WTC11 (cell line): ENCODE measurements at regions not wholly inside any gene's neighbourhood (a gene's known extent, or its start where the extent isn't known, plus 50 kb on each side); places are given as distances from the start of the nearest gene placed in this dataset.
A peak's percentile ranks its signal among the peaks of the same experiment; 100 is the strongest.

Experiments used
- ATAC-seq: fragments of 200-7000 bp; cut with Tn5 transposase; 2 replicates; pipeline ENCODE4 v1.10.0; 2021; ENCODE audit warnings: mild to moderate bottlenecking, moderate library complexity
- CTCF ChIA-PET: fragments of 300-600 bp; sonication (Branson Sonifier 250); formaldehyde crosslinking; loops from one replicate; lab custom pipeline; 2021; ENCODE audit warnings: antibody characterized with exemption; lab: Charles Lee
- POLR2A ChIA-PET: fragments of 350-600 bp; sonication (Branson Sonifier 250); formaldehyde crosslinking; loops from one replicate; lab custom pipeline; 2021; ENCODE audit warnings: antibody characterized with exemption; lab: Charles Lee
- DNase-seq: peaks from one replicate; pipeline ENCODE4 v3.0.0; 2021; ENCODE audit warnings: low spot score
- H3K27ac Mint-ChIP-seq: 2 replicates; pipeline ENCODE4 v1.8.0; 2021; ENCODE audit warnings: mixed read lengths
- H3K27me3 Mint-ChIP-seq: 2 replicates; pipeline ENCODE4 v1.8.0; 2021; ENCODE audit warnings: low read depth, mild to moderate bottlenecking, moderate library complexity, mixed read lengths
- H3K36me3 Mint-ChIP-seq: 2 replicates; pipeline ENCODE4 v1.8.0; 2021; ENCODE audit warnings: mixed read lengths
- H3K4me1 Mint-ChIP-seq: 2 replicates; pipeline ENCODE4 v1.8.0; 2022; ENCODE audit warnings: mixed read lengths
- H3K4me3 Mint-ChIP-seq: 2 replicates; pipeline ENCODE4 v1.8.0; 2021; ENCODE audit warnings: mild to moderate bottlenecking, moderate library complexity, mixed read lengths
- H3K9me3 Mint-ChIP-seq: 2 replicates; pipeline ENCODE4 v1.8.0; 2021; ENCODE audit warnings: mixed read lengths
- ATF1 ChIP-seq: sonication (generic); formaldehyde crosslinking; IDR thresholded peaks from 2 replicates; pipeline ENCODE4 v1.8.1; 2023; ENCODE audit warnings: mild to moderate bottlenecking, moderate library complexity, missing genetic modification reagents
- CREB1 ChIP-seq: sonication (generic); formaldehyde crosslinking; IDR thresholded peaks from 2 replicates; pipeline ENCODE4 v1.8.0; 2023; ENCODE audit warnings: mild to moderate bottlenecking, missing genetic modification reagents
- FOXP1 ChIP-seq: sonication (generic); formaldehyde crosslinking; IDR thresholded peaks from 2 replicates; pipeline ENCODE4 v1.8.0; 2022; ENCODE audit warnings: missing genetic modification reagents, mild to moderate bottlenecking, moderate library complexity, borderline replicate concordance
- GRHL2 ChIP-seq: fragments of 250-450 bp; sonication (Bioruptor Pico); IDR thresholded peaks from 2 replicates; pipeline ENCODE4 v1.8.0; 2022; ENCODE audit warnings: mild to moderate bottlenecking, moderate library complexity; ENCODE audit not compliant: insufficient replicate concordance, severe bottlenecking
- GTF2I ChIP-seq: fragments of 250-450 bp; sonication (Bioruptor Pico); conservative IDR thresholded peaks from 2 replicates; pipeline ENCODE4 v1.4.0; 2021; ENCODE audit warnings: mild to moderate bottlenecking
- JAZF1 ChIP-seq: fragments of 250-450 bp; sonication (Bioruptor Pico); IDR thresholded peaks from 2 replicates; pipeline ENCODE4 v1.9.0; 2021; ENCODE audit warnings: moderate library complexity, mild to moderate bottlenecking, inconsistent platforms
- NFE2L1 ChIP-seq: sonication (generic); formaldehyde crosslinking; IDR thresholded peaks from 2 replicates; pipeline ENCODE4 v1.8.1; 2023; ENCODE audit warnings: missing genetic modification reagents
- NFYB ChIP-seq: sonication (generic); formaldehyde crosslinking; conservative IDR thresholded peaks from 2 replicates; pipeline ENCODE4 v1.8.0; 2022; ENCODE audit warnings: low read depth, missing genetic modification reagents
- NR1H2 ChIP-seq: sonication (generic); formaldehyde crosslinking; IDR thresholded peaks from 2 replicates; pipeline ENCODE4 v1.9.0; 2021; ENCODE audit warnings: mild to moderate bottlenecking, moderate library complexity, missing genetic modification reagents
- OVOL2 ChIP-seq: fragments of 250-450 bp; sonication (Bioruptor Pico); IDR thresholded peaks from 2 replicates; pipeline ENCODE4 v1.9.0; 2021; ENCODE audit warnings: mild to moderate bottlenecking, borderline replicate concordance
- RELA ChIP-seq: sonication (generic); formaldehyde crosslinking; IDR thresholded peaks from 2 replicates; pipeline ENCODE4 v1.8.1; 2022; ENCODE audit warnings: missing genetic modification reagents, mild to moderate bottlenecking, borderline replicate concordance
- RORB ChIP-seq: fragments of 250-450 bp; sonication (Bioruptor Pico); IDR thresholded peaks from 2 replicates; pipeline ENCODE4 v1.9.0; 2021; ENCODE audit warnings: mild to moderate bottlenecking
- ZNF416 ChIP-seq: fragments of 250-450 bp; sonication (Bioruptor Pico); IDR thresholded peaks from 2 replicates; pipeline ENCODE4 v1.9.0; 2021; ENCODE audit warnings: mild to moderate bottlenecking, inconsistent platforms
- TF ChIP-seq, protein P1 (sequence below): fragments of 250-450 bp; sonication (Bioruptor Pico); IDR thresholded peaks from 2 replicates; pipeline ENCODE4 v1.9.0; 2021; ENCODE audit warnings: mild to moderate bottlenecking, borderline replicate concordance
- TF ChIP-seq, protein P2 (sequence below): sonication (generic); formaldehyde crosslinking; IDR thresholded peaks from 2 replicates; pipeline ENCODE4 v1.8.0; 2023; ENCODE audit warnings: mild to moderate bottlenecking, missing genetic modification reagents
- TF ChIP-seq, protein P3 (sequence below): sonication (generic); formaldehyde crosslinking; IDR thresholded peaks from 2 replicates; pipeline ENCODE4 v1.8.1; 2022; ENCODE audit warnings: low read depth, missing genetic modification reagents, borderline replicate concordance
- TF ChIP-seq, protein P4 (sequence below): sonication (generic); formaldehyde crosslinking; IDR thresholded peaks from 2 replicates; pipeline ENCODE4 v1.8.0; 2023; ENCODE audit warnings: missing genetic modification reagents
- TF ChIP-seq, protein P5 (sequence below): sonication (generic); formaldehyde crosslinking; conservative IDR thresholded peaks from 2 replicates; pipeline ENCODE4 v1.8.1; 2023; ENCODE audit warnings: mild to moderate bottlenecking, low read depth, missing genetic modification reagents, moderate library complexity
- TF ChIP-seq, protein P6 (sequence below): sonication (generic); formaldehyde crosslinking; IDR thresholded peaks from 2 replicates; pipeline ENCODE4 v1.8.0; 2023; ENCODE audit warnings: missing genetic modification reagents, mild to moderate bottlenecking, borderline replicate concordance

DNA sequence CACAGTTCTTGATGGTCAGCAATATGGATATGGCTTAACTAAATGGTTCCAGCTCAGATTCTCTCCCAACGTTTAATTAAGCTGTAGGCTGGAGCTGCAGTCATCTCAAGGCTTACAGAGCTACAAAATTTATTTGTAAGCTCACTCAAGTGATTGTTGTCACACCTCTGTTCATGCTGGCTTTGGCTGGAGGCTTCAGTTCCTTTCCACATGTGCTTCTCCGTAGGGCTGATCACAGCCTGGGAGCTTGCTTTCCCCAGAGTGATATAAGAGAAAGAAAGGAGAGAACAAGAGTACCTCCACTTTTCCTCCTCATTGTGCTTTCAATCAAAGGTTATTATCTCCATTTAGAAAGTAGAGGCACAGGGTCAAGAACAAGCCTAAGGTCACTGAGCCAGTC is 182.7 kb upstream of the KCNN2 start:
- no peak overlapping the region for H3K4me3 Mint-ChIP-seq
- no peak overlapping the region for H3K27ac Mint-ChIP-seq
- ChIA-PET CTCF (no interaction called here), POLR2A (no interaction called here)
- TF ChIP-seq ATF1 (CRISPR knock-in tag) = no peak
- TF ChIP-seq, protein P1, sequence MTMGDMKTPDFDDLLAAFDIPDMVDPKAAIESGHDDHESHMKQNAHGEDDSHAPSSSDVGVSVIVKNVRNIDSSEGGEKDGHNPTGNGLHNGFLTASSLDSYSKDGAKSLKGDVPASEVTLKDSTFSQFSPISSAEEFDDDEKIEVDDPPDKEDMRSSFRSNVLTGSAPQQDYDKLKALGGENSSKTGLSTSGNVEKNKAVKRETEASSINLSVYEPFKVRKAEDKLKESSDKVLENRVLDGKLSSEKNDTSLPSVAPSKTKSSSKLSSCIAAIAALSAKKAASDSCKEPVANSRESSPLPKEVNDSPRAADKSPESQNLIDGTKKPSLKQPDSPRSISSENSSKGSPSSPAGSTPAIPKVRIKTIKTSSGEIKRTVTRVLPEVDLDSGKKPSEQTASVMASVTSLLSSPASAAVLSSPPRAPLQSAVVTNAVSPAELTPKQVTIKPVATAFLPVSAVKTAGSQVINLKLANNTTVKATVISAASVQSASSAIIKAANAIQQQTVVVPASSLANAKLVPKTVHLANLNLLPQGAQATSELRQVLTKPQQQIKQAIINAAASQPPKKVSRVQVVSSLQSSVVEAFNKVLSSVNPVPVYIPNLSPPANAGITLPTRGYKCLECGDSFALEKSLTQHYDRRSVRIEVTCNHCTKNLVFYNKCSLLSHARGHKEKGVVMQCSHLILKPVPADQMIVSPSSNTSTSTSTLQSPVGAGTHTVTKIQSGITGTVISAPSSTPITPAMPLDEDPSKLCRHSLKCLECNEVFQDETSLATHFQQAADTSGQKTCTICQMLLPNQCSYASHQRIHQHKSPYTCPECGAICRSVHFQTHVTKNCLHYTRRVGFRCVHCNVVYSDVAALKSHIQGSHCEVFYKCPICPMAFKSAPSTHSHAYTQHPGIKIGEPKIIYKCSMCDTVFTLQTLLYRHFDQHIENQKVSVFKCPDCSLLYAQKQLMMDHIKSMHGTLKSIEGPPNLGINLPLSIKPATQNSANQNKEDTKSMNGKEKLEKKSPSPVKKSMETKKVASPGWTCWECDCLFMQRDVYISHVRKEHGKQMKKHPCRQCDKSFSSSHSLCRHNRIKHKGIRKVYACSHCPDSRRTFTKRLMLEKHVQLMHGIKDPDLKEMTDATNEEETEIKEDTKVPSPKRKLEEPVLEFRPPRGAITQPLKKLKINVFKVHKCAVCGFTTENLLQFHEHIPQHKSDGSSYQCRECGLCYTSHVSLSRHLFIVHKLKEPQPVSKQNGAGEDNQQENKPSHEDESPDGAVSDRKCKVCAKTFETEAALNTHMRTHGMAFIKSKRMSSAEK (CRISPR knock-in tag) = no peak
- no peak for TF ChIP-seq JAZF1 (CRISPR knock-in tag)
- no peak for TF ChIP-seq GRHL2
- TF ChIP-seq, protein P2, sequence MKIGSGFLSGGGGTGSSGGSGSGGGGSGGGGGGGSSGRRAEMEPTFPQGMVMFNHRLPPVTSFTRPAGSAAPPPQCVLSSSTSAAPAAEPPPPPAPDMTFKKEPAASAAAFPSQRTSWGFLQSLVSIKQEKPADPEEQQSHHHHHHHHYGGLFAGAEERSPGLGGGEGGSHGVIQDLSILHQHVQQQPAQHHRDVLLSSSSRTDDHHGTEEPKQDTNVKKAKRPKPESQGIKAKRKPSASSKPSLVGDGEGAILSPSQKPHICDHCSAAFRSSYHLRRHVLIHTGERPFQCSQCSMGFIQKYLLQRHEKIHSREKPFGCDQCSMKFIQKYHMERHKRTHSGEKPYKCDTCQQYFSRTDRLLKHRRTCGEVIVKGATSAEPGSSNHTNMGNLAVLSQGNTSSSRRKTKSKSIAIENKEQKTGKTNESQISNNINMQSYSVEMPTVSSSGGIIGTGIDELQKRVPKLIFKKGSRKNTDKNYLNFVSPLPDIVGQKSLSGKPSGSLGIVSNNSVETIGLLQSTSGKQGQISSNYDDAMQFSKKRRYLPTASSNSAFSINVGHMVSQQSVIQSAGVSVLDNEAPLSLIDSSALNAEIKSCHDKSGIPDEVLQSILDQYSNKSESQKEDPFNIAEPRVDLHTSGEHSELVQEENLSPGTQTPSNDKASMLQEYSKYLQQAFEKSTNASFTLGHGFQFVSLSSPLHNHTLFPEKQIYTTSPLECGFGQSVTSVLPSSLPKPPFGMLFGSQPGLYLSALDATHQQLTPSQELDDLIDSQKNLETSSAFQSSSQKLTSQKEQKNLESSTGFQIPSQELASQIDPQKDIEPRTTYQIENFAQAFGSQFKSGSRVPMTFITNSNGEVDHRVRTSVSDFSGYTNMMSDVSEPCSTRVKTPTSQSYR = no peak
- TF ChIP-seq CREB1 (CRISPR knock-in tag) = no peak
- no peak for TF ChIP-seq OVOL2 (CRISPR knock-in tag)
- TF ChIP-seq RELA = no peak
- TF ChIP-seq, protein P3, sequence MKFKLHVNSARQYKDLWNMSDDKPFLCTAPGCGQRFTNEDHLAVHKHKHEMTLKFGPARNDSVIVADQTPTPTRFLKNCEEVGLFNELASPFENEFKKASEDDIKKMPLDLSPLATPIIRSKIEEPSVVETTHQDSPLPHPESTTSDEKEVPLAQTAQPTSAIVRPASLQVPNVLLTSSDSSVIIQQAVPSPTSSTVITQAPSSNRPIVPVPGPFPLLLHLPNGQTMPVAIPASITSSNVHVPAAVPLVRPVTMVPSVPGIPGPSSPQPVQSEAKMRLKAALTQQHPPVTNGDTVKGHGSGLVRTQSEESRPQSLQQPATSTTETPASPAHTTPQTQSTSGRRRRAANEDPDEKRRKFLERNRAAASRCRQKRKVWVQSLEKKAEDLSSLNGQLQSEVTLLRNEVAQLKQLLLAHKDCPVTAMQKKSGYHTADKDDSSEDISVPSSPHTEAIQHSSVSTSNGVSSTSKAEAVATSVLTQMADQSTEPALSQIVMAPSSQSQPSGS (CRISPR knock-in tag) = no peak
- TF ChIP-seq GTF2I = no peak
- no peak for TF ChIP-seq RORB (CRISPR knock-in tag)
- TF ChIP-seq, protein P4, sequence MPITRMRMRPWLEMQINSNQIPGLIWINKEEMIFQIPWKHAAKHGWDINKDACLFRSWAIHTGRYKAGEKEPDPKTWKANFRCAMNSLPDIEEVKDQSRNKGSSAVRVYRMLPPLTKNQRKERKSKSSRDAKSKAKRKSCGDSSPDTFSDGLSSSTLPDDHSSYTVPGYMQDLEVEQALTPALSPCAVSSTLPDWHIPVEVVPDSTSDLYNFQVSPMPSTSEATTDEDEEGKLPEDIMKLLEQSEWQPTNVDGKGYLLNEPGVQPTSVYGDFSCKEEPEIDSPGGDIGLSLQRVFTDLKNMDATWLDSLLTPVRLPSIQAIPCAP (CRISPR knock-in tag) = no peak
- no peak for TF ChIP-seq NFE2L1 (CRISPR knock-in tag)
- TF ChIP-seq, protein P5, sequence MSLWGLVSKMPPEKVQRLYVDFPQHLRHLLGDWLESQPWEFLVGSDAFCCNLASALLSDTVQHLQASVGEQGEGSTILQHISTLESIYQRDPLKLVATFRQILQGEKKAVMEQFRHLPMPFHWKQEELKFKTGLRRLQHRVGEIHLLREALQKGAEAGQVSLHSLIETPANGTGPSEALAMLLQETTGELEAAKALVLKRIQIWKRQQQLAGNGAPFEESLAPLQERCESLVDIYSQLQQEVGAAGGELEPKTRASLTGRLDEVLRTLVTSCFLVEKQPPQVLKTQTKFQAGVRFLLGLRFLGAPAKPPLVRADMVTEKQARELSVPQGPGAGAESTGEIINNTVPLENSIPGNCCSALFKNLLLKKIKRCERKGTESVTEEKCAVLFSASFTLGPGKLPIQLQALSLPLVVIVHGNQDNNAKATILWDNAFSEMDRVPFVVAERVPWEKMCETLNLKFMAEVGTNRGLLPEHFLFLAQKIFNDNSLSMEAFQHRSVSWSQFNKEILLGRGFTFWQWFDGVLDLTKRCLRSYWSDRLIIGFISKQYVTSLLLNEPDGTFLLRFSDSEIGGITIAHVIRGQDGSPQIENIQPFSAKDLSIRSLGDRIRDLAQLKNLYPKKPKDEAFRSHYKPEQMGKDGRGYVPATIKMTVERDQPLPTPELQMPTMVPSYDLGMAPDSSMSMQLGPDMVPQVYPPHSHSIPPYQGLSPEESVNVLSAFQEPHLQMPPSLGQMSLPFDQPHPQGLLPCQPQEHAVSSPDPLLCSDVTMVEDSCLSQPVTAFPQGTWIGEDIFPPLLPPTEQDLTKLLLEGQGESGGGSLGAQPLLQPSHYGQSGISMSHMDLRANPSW (CRISPR knock-in tag) = no peak
- TF ChIP-seq FOXP1 (CRISPR knock-in tag) = no peak
- no peak for TF ChIP-seq ZNF416 (CRISPR knock-in tag)
- no peak for TF ChIP-seq NFYB
- TF ChIP-seq, protein P6, sequence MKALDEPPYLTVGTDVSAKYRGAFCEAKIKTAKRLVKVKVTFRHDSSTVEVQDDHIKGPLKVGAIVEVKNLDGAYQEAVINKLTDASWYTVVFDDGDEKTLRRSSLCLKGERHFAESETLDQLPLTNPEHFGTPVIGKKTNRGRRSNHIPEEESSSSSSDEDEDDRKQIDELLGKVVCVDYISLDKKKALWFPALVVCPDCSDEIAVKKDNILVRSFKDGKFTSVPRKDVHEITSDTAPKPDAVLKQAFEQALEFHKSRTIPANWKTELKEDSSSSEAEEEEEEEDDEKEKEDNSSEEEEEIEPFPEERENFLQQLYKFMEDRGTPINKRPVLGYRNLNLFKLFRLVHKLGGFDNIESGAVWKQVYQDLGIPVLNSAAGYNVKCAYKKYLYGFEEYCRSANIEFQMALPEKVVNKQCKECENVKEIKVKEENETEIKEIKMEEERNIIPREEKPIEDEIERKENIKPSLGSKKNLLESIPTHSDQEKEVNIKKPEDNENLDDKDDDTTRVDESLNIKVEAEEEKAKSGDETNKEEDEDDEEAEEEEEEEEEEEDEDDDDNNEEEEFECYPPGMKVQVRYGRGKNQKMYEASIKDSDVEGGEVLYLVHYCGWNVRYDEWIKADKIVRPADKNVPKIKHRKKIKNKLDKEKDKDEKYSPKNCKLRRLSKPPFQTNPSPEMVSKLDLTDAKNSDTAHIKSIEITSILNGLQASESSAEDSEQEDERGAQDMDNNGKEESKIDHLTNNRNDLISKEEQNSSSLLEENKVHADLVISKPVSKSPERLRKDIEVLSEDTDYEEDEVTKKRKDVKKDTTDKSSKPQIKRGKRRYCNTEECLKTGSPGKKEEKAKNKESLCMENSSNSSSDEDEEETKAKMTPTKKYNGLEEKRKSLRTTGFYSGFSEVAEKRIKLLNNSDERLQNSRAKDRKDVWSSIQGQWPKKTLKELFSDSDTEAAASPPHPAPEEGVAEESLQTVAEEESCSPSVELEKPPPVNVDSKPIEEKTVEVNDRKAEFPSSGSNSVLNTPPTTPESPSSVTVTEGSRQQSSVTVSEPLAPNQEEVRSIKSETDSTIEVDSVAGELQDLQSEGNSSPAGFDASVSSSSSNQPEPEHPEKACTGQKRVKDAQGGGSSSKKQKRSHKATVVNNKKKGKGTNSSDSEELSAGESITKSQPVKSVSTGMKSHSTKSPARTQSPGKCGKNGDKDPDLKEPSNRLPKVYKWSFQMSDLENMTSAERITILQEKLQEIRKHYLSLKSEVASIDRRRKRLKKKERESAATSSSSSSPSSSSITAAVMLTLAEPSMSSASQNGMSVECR (CRISPR knock-in tag) = no peak
- no peak for TF ChIP-seq NR1H2
- peaks cover 12% of the 10 kb centered on the region for H3K36me3 Mint-ChIP-seq
- no peaks in the 10 kb centered on the region for H3K27me3 Mint-ChIP-seq
- H3K4me1 Mint-ChIP-seq = peaks cover 13% of the 10 kb centered on the region
- H3K9me3 Mint-ChIP-seq = peaks cover 29% of the 10 kb centered on the region
- ATAC-seq = peak; percentile 32
- no peak for DNase-seq
